OCI-LY1 (cell line): ENCODE measurements at regions not wholly inside any gene's neighbourhood (a gene's known extent, or its start where the extent isn't known, plus 50 kb on each side); places are given as distances from the start of the nearest gene placed in this dataset.

Experiments used
- EZH2 ChIP-seq: fragments of 200-600 bp; sonication (generic), shearing (Covaris generic); IDR thresholded peaks from 2 replicates; pipeline ENCODE4 v1.8.0; 2017; ENCODE audit warnings: borderline replicate concordance, mixed run types, mild to moderate bottlenecking, antibody characterized with exemption, low read length, moderate library complexity, mixed read lengths
- TF ChIP-seq, protein P1 (sequence below): fragments of 200-600 bp; sonication (generic), shearing (Covaris generic); IDR thresholded peaks from 2 replicates; pipeline ENCODE4 v1.5.1; 2017; ENCODE audit warnings: mild to moderate bottlenecking, antibody characterized with exemption, low read length, moderate library complexity, mixed read lengths

DNA sequence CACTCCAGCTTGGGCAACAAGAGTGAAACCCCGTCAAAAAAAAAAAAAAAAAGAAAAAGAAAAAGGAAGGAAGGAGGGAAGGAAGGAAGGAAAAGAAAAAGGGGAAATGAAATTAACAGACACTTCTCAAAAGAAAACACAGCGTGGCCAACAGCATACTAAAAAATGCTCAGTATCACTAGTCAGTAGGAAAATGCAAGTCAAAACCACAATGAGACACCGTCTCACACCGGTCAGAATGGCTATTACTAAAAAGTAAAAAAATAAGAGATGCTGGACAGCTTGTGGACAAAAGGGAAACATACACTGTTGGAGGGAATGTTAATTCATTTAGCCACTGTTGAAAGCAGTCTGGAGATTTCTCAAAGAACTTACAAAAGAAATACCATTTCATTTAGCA lies 369.5 kb upstream of the BRINP3 start:
- TF ChIP-seq, protein P1, sequence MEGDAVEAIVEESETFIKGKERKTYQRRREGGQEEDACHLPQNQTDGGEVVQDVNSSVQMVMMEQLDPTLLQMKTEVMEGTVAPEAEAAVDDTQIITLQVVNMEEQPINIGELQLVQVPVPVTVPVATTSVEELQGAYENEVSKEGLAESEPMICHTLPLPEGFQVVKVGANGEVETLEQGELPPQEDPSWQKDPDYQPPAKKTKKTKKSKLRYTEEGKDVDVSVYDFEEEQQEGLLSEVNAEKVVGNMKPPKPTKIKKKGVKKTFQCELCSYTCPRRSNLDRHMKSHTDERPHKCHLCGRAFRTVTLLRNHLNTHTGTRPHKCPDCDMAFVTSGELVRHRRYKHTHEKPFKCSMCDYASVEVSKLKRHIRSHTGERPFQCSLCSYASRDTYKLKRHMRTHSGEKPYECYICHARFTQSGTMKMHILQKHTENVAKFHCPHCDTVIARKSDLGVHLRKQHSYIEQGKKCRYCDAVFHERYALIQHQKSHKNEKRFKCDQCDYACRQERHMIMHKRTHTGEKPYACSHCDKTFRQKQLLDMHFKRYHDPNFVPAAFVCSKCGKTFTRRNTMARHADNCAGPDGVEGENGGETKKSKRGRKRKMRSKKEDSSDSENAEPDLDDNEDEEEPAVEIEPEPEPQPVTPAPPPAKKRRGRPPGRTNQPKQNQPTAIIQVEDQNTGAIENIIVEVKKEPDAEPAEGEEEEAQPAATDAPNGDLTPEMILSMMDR: no peak
- TF ChIP-seq EZH2: no peak
